Fibroblast of lung (primary cell): ENCODE measurements at regions not wholly inside any gene's neighbourhood (a gene's known extent, or its start where the extent isn't known, plus 50 kb on each side); places are given as distances from the start of the nearest gene placed in this dataset.

Experiments used
- DNase-seq, 2 donors: peaks; one replicate each; pipeline versions ENCODE4 v3.0.0 to v3.0.0-alpha.2; 2010; ENCODE audit warnings: low read depth in 2 of 2
- H2AFZ ChIP-seq: 2 replicates; pipeline ENCODE4 v1.5.1; 2012; ENCODE audit warnings: low read length, control low read depth, inconsistent platforms
- H3K27ac ChIP-seq: 2 replicates; pipeline ENCODE4 v1.5.1; 2011; ENCODE audit warnings: low read length, control low read depth; ENCODE audit not compliant: insufficient read depth
- H3K27me3 ChIP-seq: 2 replicates; pipeline ENCODE4 v1.5.1; 2011; ENCODE audit warnings: mild to moderate bottlenecking, low read length; ENCODE audit not compliant: control insufficient read depth, insufficient read depth
- H3K36me3 ChIP-seq: 2 replicates; pipeline ENCODE4 v1.5.1; 2011; ENCODE audit warnings: low read length; ENCODE audit not compliant: control insufficient read depth, insufficient read depth
- H3K4me1 ChIP-seq: 2 replicates; pipeline ENCODE4 v1.5.1; 2011; ENCODE audit warnings: low read length; ENCODE audit not compliant: control insufficient read depth, insufficient read depth; ENCODE audit errors: extremely low read depth
- H3K4me2 ChIP-seq: 2 replicates; pipeline ENCODE4 v1.5.1; 2011; ENCODE audit warnings: low read length, control low read depth; ENCODE audit not compliant: insufficient read depth; ENCODE audit errors: extremely low read depth
- H3K4me3 ChIP-seq, 4 experiments: fragments of 200-600 bp in 1 of 4; sonication (generic) in 1 of 4; replicated peaks in 1 of 4; 2 replicates each; pipeline ENCODE4 v1.5.1; 2011 to 2016; ENCODE audit warnings: low read length in 4 of 4, low read depth in 3 of 4, mild to moderate bottlenecking in 3 of 4, control low read depth in 2 of 4, inconsistent platforms in 1 of 4, mixed read lengths in 1 of 4; ENCODE audit not compliant: insufficient read depth in 1 of 4; ENCODE audit errors: control extremely low read depth in 1 of 4
- H3K79me2 ChIP-seq: 2 replicates; pipeline ENCODE4 v1.5.1; 2012; ENCODE audit warnings: mild to moderate bottlenecking, low read length, inconsistent platforms; ENCODE audit not compliant: control insufficient read depth, insufficient read depth
- H3K9ac ChIP-seq: 2 replicates; pipeline ENCODE4 v1.5.1; 2011; ENCODE audit warnings: mild to moderate bottlenecking, low read length, control low read depth; ENCODE audit not compliant: insufficient read depth
- H3K9me3 ChIP-seq: 2 replicates; pipeline ENCODE4 v1.5.1; 2012; ENCODE audit warnings: low read depth, low read length; ENCODE audit not compliant: control insufficient read depth, insufficient read depth
- H4K20me1 ChIP-seq: 2 replicates; pipeline ENCODE4 v1.5.1; 2011; ENCODE audit warnings: low read length; ENCODE audit not compliant: control insufficient read depth, insufficient read depth; ENCODE audit errors: extremely low read depth
- EZH2 ChIP-seq: IDR thresholded peaks from 2 replicates; pipeline ENCODE4 v1.5.1; 2012; ENCODE audit warnings: low read length, control low read depth, mild to moderate bottlenecking; ENCODE audit errors: missing control alignments
- TF ChIP-seq, protein P1 (sequence below), 2 donors: IDR thresholded peaks in 1 of 2; conservative IDR thresholded peaks in 1 of 2; 1 replicate in 1 of 2; 2 replicates in 1 of 2; pipeline ENCODE4 v1.5.1; 2011 to 2012; ENCODE audit warnings: low read length in 2 of 2, control low read depth in 1 of 2, inconsistent platforms in 1 of 2, low read depth in 1 of 2, mild to moderate bottlenecking in 1 of 2

GRCh38 chr20:56759741-56760278, 130.7 kb downstream of the TFAP2C start:
- TF ChIP-seq, protein P1, sequence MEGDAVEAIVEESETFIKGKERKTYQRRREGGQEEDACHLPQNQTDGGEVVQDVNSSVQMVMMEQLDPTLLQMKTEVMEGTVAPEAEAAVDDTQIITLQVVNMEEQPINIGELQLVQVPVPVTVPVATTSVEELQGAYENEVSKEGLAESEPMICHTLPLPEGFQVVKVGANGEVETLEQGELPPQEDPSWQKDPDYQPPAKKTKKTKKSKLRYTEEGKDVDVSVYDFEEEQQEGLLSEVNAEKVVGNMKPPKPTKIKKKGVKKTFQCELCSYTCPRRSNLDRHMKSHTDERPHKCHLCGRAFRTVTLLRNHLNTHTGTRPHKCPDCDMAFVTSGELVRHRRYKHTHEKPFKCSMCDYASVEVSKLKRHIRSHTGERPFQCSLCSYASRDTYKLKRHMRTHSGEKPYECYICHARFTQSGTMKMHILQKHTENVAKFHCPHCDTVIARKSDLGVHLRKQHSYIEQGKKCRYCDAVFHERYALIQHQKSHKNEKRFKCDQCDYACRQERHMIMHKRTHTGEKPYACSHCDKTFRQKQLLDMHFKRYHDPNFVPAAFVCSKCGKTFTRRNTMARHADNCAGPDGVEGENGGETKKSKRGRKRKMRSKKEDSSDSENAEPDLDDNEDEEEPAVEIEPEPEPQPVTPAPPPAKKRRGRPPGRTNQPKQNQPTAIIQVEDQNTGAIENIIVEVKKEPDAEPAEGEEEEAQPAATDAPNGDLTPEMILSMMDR (conservative IDR thresholded peaks at IDR 0.05 in 1 of 2, IDR thresholded peaks at IDR 0.05 in 1 of 2; ENCODE audit: low read depth in 1 of 2, low read length in 2 of 2), result no peak
- no peak for TF ChIP-seq EZH2
- Histone ChIP-seq H4K20me1 (no peaks in the 10 kb centered on the region), H3K4me3 (no peak overlapping the region), H3K27ac (no peak overlapping the region), H3K79me2 (no peaks in the 10 kb centered on the region), H3K27me3 (no peaks in the 10 kb centered on the region), H3K4me2 (no peak overlapping the region), H3K9me3 (no peaks in the 10 kb centered on the region), H3K36me3 (no peaks in the 10 kb centered on the region), H2AFZ (no peak overlapping the region), H3K9ac (no peak overlapping the region), H3K4me1 (no peaks in the 10 kb centered on the region)
- no peak for DNase-seq

DNA sequence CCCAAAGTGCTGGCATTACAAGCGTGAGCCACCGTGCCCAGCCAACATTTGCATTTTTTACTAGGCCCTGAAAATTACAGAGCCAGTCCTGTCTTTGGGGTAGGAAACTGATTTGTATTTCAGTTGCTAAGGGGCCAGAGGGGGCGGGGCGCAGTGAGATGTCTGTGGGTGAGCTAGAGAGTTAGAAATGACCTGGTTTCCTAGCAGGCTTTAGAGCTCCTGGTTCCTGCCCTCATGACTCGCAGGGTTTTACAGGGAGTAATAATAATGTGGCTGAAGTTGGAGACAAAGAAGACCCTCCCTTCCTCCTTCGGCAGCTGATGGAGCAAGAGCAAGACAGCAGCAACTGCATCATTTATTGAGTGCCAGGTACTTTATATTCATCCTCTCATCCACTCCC, 131.5 kb downstream of the TFAP2C start:
- Histone ChIP-seq H3K4me3 (no peak overlapping the region), H3K9me3 (no peaks in the 10 kb centered on the region), H3K4me1 (no peaks in the 10 kb centered on the region), H2AFZ (no peak overlapping the region), H4K20me1 (no peaks in the 10 kb centered on the region), H3K9ac (no peak overlapping the region), H3K4me2 (no peak overlapping the region), H3K79me2 (no peaks in the 10 kb centered on the region), H3K27ac (no peak overlapping the region), H3K36me3 (no peaks in the 10 kb centered on the region), H3K27me3 (no peaks in the 10 kb centered on the region)
- no peak for DNase-seq
- TF ChIP-seq, protein P1 (conservative IDR thresholded peaks at IDR 0.05 in 1 of 2, IDR thresholded peaks at IDR 0.05 in 1 of 2; ENCODE audit: low read depth in 1 of 2, low read length in 2 of 2), result no peak
- no peak for TF ChIP-seq EZH2

DNA sequence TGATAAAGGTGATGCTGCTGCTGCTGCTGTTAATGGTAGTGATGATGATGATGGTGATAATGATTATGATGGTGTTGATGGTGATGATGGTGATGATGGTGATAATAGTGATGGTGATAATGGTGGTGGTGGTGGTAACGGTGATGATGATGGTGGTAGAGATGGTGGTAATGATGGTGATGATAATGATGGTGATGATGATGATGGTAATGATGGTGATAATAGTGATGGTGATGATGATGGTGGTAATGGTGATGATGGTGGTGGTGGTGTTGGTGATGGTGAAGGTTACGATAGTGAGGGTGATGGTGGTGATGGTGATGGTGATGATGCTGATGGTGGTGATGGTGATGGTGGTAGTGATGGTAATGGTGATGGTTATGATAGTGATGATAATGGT, 132.3 kb downstream of the TFAP2C start:
- H3K4me1 ChIP-seq, result no peaks in the 10 kb centered on the region
- no peaks in the 10 kb centered on the region for H3K27me3 ChIP-seq
- no peak overlapping the region for H2AFZ ChIP-seq
- no peak overlapping the region for H3K27ac ChIP-seq
- H3K9ac ChIP-seq, result no peak overlapping the region
- H3K4me3 ChIP-seq, result no peak overlapping the region
- no peaks in the 10 kb centered on the region for H3K79me2 ChIP-seq
- H4K20me1 ChIP-seq, result no peaks in the 10 kb centered on the region
- no peak for DNase-seq
- H3K4me2 ChIP-seq, result no peak overlapping the region
- H3K9me3 ChIP-seq, result no peaks in the 10 kb centered on the region
- no peak for TF ChIP-seq EZH2
- TF ChIP-seq, protein P1 (conservative IDR thresholded peaks at IDR 0.05 in 1 of 2, IDR thresholded peaks at IDR 0.05 in 1 of 2; ENCODE audit: low read depth in 1 of 2, low read length in 2 of 2), result no peak
- no peaks in the 10 kb centered on the region for H3K36me3 ChIP-seq
